ENCODE measurements at regions not wholly inside any gene's neighbourhood (a gene's known extent, or its start where the extent isn't known, plus 50 kb on each side); places are given as distances from the start of the nearest gene placed in this dataset.

GRCh38 chr3:67294341-67294740, 296.2 kb downstream of the KBTBD8 start:
- TF ChIP-seq CTCF (IDR thresholded peaks at IDR 0.05; ENCODE audit: low read length): no peak
- no peak for TF ChIP-seq EZH2 (optimal IDR thresholded peaks at IDR 0.05; ENCODE audit: low read depth, low read length)
- no peak for TF ChIP-seq EZH2phosphoT487 (IDR thresholded peaks at IDR 0.05; ENCODE audit: low read length)

Data from MM.1S (cell line).